AG08396 (cell line): ENCODE measurements at regions not wholly inside any gene's neighbourhood (a gene's known extent, or its start where the extent isn't known, plus 50 kb on each side); places are given as distances from the start of the nearest gene placed in this dataset.
"Not testable (repeated sequence)": the region's sequence is repeated elsewhere in the genome, so short reads cannot be mapped to it uniquely, and the experiment has no call there.

ENCODE experiments used
- DNase-seq: peaks from one replicate; pipeline ENCODE4 v3.0.0; 2012; ENCODE audit warnings: low spot score, mixed read lengths

GRCh38 chr1:227508431-227508830 is 54.9 kb upstream of the ZNF678 start:
- no peak for DNase-seq

DNA sequence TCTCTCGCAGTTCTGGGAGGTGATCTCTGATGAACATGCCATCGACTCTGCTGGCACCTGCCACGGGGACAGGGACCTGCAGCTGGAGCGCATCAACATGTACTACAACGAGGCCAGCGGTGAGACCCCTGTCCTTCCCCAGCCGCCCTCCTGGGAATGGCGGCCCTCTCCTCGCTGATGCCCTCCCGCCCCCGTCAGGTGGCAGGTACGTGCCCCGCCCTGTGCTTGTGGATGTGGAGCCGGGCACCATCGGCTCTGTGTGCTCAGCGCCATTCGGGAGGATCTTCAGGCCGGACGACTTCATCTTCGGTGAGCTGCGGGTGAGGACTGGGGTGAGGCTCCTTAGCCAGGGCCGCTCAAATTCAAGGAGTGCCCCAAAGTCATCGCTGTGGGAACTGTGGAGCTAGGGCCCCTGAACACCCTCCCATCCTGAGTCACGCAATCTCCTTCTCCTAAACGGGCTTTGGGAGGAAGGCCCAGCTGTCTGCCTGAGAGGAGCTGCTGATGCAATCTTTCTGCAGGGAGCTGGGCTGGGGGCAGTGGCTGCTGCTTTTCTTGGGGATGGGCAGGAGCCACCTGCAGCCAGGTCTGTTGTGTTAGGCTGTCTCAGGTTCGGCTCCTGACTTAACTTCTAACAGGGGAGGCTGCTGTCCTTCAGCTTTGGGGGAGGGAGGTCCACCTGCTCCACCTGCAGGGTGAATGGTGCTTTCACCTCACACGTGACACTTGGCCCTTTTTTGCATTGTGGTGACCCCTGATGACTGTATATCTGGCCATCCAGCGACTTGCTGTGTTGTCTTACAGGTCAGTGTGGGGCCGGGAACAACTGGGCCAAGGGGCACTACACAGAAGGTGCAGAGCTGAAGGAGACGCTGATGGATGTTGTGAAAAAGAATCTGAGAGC is 56.6 kb upstream of the ZNF678 start:
- DNase-seq: not testable (repeated sequence)

- not testable (repeated sequence) for DNase-seq
Observed at GRCh38 chr1:227496045-227496444, 67.3 kb upstream of the ZNF678 start.

- DNase-seq: not testable (repeated sequence)
Observed at GRCh38 chr1:227493863-227494551, 69.3 kb upstream of the ZNF678 start.

- DNase-seq: no peak
Observed at GRCh38 chr1:227490478-227490877, 72.9 kb upstream of the ZNF678 start.

- no peak for DNase-seq
Observed at GRCh38 chr1:227490001-227490400, 73.4 kb upstream of the ZNF678 start.

DNA sequence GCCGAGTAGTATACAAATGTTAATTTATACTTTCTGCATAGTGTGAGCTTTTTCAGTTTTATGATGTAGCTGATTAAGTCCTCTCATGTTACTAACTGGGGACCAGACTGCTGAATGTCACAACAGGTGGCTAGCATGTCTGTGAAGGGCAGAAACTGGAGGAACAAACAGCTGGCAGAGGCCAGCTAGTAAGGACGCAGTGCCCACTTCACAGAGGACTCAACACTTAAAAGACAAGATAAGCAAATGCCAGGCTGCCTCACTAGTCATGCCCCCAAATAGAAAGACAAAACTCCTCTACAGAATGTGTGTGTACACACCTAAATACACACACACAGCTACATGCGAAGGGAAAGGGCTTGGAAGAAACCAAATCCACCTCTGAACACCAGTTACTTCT is 73.8 kb upstream of the ZNF678 start:
- no peak for DNase-seq

DNA sequence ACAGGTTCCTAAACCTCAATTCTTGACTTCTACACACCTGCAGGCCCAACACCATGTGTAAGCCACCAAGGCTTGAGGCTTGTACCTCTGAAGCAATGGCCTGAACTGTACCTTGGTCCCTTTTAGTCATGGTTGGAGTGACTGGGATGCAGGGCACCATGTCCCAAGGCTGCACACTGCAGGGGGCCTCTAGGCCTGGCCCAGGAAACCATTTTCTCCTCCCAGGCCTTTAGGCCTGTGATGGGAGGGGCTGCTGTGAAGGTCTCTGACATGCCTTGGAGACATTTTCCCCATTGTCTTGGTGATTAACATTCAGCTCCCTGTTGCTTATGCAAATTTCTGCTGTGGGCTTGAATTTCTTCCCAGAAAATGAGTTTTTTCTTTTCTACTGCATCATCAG is 75.8 kb upstream of the ZNF678 start:
- no peak for DNase-seq

- DNase-seq: no peak
Observed at GRCh38 chr1:227486559-227486958, 76.8 kb upstream of the ZNF678 start.

GRCh38 chr1:227482023-227482299 is 81.4 kb upstream of the ZNF678 start:
- DNase-seq: no peak

DNA sequence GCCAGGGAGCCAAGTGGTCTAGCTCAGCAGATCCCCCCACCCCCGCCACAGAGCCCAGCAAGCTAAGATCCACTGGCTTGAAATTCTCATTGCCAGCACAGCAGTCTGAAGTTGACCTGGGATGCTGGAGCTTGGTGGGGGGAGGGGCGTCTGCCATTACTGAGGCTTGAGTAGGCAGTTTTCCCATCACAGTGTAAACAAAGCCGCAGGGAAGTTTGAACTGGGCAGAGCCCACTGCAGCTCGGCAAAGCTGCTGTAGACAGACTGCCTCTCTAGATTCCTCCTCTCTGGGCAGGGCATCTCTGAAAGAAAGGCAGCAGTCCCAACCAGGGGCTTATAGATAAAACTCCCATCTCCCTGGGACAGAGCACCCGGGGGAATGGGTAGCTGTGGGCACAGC is 89.3 kb upstream of the ZNF678 start:
- not testable (repeated sequence) for DNase-seq

- no peak for DNase-seq
Observed at GRCh38 chr1:227472772-227473171, 90.6 kb upstream of the ZNF678 start.

DNA sequence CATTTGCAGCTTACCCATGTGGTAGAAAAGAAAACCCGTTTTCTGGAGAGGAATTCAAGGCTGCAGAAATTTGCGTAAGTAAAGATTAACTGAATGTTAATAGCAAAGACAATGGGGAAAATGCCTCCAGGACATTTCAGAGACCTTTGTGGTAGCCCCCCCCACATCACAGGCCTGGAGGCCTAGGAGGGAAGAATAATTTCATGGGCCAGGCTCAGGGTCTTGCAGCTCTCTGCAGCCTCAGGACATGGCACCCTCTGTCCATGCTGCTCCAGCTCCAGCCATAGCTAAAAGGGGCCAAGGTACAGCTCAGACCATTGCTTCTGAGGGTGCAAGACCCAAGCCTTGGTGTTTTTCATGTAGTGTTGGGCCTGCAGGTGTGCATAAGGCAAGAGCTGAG is 92.7 kb upstream of the ZNF678 start:
- no peak for DNase-seq

- no peak for DNase-seq
Observed at GRCh38 chr1:227469708-227470107, 93.6 kb upstream of the ZNF678 start.

DNA sequence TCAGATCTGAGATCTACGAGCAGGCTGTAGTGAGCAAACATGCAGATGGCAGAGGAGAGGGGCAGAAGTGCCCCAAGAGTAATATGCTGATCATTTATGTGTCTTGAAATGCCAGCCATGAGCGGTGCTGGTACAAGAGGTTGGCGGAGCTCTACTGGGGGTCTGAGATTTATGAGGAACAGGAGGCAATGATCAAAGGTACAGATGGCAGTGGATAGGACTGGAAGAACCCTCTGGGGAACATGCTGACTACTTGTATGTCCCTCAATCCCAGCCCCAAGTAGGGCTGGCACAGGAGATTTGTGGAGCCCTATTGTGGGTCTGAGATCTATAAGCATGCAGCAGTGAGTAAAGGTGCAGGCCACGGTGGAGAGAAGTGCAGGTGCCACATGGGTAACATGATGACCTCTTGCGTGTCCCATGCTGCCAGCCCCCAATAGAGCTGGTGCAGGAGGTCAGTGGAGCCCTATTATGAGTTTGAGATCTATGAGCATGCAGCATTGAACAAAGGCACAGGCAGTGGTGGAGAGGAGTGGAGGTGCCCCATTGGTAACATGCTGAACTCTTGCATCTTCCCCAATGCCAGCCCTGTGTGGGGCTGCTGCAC is 97.2 kb upstream of the ZNF678 start:
- no peak for DNase-seq

DNA sequence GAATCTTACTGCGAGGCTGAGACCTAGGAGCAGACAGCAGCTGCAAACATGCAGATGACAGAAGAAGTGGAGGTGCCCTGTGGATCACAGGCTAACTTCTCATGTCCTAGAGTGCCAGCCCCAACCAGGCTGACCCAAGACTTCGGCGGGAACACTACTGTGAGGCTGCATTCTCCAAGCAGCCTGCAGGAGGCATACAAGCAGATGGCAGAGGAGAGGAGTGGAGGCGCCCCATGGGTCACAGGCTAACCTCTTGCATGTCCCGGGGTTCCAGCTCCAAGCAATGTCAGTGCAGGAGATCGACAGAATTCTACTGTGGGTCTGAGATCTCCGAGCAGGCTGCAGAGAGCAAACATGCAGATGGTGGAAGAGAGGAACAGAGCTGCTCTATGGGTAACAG is 98.1 kb upstream of the ZNF678 start:
- DNase-seq: no peak

DNA sequence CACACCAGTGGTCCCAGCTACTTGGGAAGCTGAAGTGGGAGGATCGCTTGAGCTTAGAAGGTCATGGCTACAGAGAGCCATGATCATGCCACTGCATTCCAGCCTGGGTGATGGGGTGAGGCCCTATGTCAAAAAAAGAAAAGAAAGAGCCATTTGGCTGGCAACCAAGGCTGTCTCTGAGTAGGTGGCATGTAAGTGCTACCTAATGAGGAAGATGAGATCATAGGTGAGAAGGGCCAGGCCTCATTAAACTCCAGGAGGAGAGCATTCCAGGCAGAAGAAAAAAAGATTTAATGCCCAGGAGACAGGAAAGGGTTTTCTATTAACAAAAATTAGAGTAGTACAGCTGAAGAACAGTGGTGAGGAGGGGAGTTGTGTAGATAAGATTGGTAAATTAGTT is 103.4 kb upstream of the ZNF678 start:
- no peak for DNase-seq

GRCh38 chr1:227459326-227459841 is 104.0 kb upstream of the ZNF678 start:
- no peak for DNase-seq

- DNase-seq: no peak
Observed at GRCh38 chr1:227454686-227455085, 108.7 kb upstream of the ZNF678 start.

GRCh38 chr1:227453631-227454355 is 109.6 kb upstream of the ZNF678 start:
- no peak for DNase-seq

DNA sequence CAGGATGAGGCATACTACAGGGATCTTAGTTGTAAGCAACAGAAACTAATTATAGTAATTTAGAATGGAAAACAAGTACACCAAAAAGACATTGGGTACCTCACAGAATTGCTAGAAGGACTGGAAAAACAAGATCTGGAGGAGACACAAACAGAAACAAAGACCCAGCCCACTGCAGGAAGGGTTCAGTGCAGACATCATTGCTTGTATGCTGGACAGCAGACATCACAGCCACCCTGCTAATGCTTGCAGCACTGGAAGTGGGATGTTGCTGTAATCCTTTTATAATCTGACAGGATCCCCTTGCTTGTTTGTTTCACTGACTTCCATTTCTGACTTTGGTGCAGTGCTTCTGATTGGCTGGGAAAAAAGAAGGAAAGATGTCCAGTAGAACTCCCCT is 111.4 kb upstream of the ZNF678 start:
- DNase-seq: no peak

- DNase-seq: no peak
Observed at GRCh38 chr1:227451057-227451456, 112.3 kb upstream of the ZNF678 start.
